ENCODE measurements at regions not wholly inside any gene's neighbourhood (a gene's known extent, or its start where the extent isn't known, plus 50 kb on each side); places are given as distances from the start of the nearest gene placed in this dataset.
"Not testable (repeated sequence)": the region's sequence is repeated elsewhere in the genome, so short reads cannot be mapped to it uniquely, and the experiment has no call there.

GRCh38 chr4:91653067-91653466, 650.7 kb upstream of the GRID2 start:
- no peak for DNase-seq

- no peak for DNase-seq
Measured at GRCh38 chr4:91681091-91681490, 622.7 kb upstream of the GRID2 start.

- DNase-seq: no peak
Measured at GRCh38 chr4:91681544-91681943, 622.2 kb upstream of the GRID2 start.

GRCh38 chr4:91684955-91685354, 618.8 kb upstream of the GRID2 start:
- DNase-seq: no peak

GRCh38 chr4:91688413-91688812, 615.4 kb upstream of the GRID2 start:
- no peak for DNase-seq

- DNase-seq: not testable (repeated sequence)
Measured at GRCh38 chr4:91699691-91700090, 604.1 kb upstream of the GRID2 start.

- no peak for DNase-seq
Measured at GRCh38 chr4:91729851-91730250, 573.9 kb upstream of the GRID2 start.

GRCh38 chr4:91734682-91735081, 569.1 kb upstream of the GRID2 start:
- DNase-seq: no peak

GRCh38 chr4:91738831-91739230, 564.9 kb upstream of the GRID2 start:
- DNase-seq: not testable (repeated sequence)

GRCh38 chr4:91746551-91746950, 557.2 kb upstream of the GRID2 start:
- DNase-seq: no peak

GRCh38 chr4:91751961-91752360, 551.8 kb upstream of the GRID2 start:
- DNase-seq: no peak

- DNase-seq: no peak
Measured at GRCh38 chr4:91754716-91755115, 549.0 kb upstream of the GRID2 start.

- no peak for DNase-seq
Measured at GRCh38 chr4:91758487-91758886, 545.3 kb upstream of the GRID2 start.

- no peak for DNase-seq
Measured at GRCh38 chr4:91764085-91764484, 539.7 kb upstream of the GRID2 start.

- no peak for DNase-seq
Measured at GRCh38 chr4:91769912-91770311, 533.9 kb upstream of the GRID2 start.

- DNase-seq: not testable (repeated sequence)
Measured at GRCh38 chr4:91791631-91792030, 512.1 kb upstream of the GRID2 start.

GRCh38 chr4:91795947-91796346, 507.8 kb upstream of the GRID2 start:
- no peak for DNase-seq

GRCh38 chr4:91812319-91812718, 491.4 kb upstream of the GRID2 start:
- no peak for DNase-seq

- DNase-seq: no peak
Measured at GRCh38 chr4:91824773-91825172, 479.0 kb upstream of the GRID2 start.

- DNase-seq: no peak
Measured at GRCh38 chr4:91826186-91826585, 477.6 kb upstream of the GRID2 start.

- no peak for DNase-seq
Measured at GRCh38 chr4:91827914-91828313, 475.9 kb upstream of the GRID2 start.

GRCh38 chr4:91829531-91829930, 474.2 kb upstream of the GRID2 start:
- no peak for DNase-seq

GRCh38 chr4:91830681-91831395, 472.9 kb upstream of the GRID2 start:
- no peak for DNase-seq

GRCh38 chr4:91837608-91838029, 466.1 kb upstream of the GRID2 start:
- no peak for DNase-seq
